Neutrophil (primary cell): ENCODE measurements at regions not wholly inside any gene's neighbourhood (a gene's known extent, or its start where the extent isn't known, plus 50 kb on each side); places are given as distances from the start of the nearest gene placed in this dataset.

Experiments
- H3K27ac ChIP-seq: fragments of 200-600 bp; sonication (generic); 2 replicates; pipeline ENCODE4 v1.5.1; 2016; ENCODE audit warnings: mild to moderate bottlenecking, moderate library complexity
- H3K27me3 ChIP-seq: fragments of 200-600 bp; sonication (generic); 2 replicates; pipeline ENCODE4 v1.6.0; 2016; ENCODE audit warnings: mild to moderate bottlenecking
- H3K36me3 ChIP-seq: fragments of 200-600 bp; sonication (generic); 2 replicates; pipeline ENCODE4 v1.5.1; 2017
- H3K4me1 ChIP-seq, 2 experiments: fragments of 200-600 bp in 1 of 2; sonication (generic) in 1 of 2; 1 replicate in 1 of 2; 2 replicates in 1 of 2; pipeline versions ENCODE4 v1.5.1 to v1.6.1; 2013 to 2016; ENCODE audit warnings: low read depth in 1 of 2, low read length in 1 of 2, mild to moderate bottlenecking in 1 of 2, moderate library complexity in 1 of 2; ENCODE audit not compliant: control insufficient read depth in 1 of 2, insufficient read depth in 1 of 2
- H3K4me3 ChIP-seq, 2 experiments: fragments of 200-600 bp in 1 of 2; sonication (generic) in 1 of 2; 1 replicate in 1 of 2; 2 replicates in 1 of 2; pipeline ENCODE4 v1.5.1; 2013 to 2016; ENCODE audit warnings: low read depth in 1 of 2, low read length in 1 of 2, mild to moderate bottlenecking in 1 of 2, moderate library complexity in 1 of 2
- H3K9me3 ChIP-seq: fragments of 200-600 bp; sonication (generic); 2 replicates; pipeline ENCODE4 v1.5.1; 2016
- TF ChIP-seq, protein P1 (sequence below): fragments of 200-600 bp; sonication (generic); IDR thresholded peaks from 2 replicates; pipeline ENCODE4 v1.5.1; 2016; ENCODE audit warnings: antibody characterized with exemption

DNA sequence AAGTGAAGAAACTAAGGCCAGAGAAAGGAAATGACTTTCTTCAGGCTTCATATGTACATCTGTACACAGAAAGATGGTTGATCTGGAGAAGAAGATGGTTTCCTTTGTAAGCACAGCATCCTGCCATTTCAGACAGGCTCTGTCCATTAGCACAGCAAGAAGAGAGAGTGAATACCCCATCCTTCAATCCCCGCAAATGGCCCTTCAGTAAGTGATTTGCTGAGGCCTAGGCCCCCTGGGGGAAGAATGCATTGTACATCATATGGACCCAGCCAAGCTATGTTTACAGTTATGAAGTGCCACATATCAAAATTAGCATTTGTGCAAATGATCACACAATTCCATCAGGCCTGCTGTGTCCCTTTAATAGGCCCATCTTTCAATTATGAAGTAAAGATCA lies 657.4 kb downstream of the BRINP1 start:
- no peaks in the 10 kb centered on the region for H3K4me1 ChIP-seq
- TF ChIP-seq, protein P1, sequence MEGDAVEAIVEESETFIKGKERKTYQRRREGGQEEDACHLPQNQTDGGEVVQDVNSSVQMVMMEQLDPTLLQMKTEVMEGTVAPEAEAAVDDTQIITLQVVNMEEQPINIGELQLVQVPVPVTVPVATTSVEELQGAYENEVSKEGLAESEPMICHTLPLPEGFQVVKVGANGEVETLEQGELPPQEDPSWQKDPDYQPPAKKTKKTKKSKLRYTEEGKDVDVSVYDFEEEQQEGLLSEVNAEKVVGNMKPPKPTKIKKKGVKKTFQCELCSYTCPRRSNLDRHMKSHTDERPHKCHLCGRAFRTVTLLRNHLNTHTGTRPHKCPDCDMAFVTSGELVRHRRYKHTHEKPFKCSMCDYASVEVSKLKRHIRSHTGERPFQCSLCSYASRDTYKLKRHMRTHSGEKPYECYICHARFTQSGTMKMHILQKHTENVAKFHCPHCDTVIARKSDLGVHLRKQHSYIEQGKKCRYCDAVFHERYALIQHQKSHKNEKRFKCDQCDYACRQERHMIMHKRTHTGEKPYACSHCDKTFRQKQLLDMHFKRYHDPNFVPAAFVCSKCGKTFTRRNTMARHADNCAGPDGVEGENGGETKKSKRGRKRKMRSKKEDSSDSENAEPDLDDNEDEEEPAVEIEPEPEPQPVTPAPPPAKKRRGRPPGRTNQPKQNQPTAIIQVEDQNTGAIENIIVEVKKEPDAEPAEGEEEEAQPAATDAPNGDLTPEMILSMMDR = no peak
- no peaks in the 10 kb centered on the region for H3K9me3 ChIP-seq
- H3K36me3 ChIP-seq = no peaks in the 10 kb centered on the region
- H3K4me3 ChIP-seq = no peak overlapping the region
- no peak overlapping the region for H3K27ac ChIP-seq
- no peaks in the 10 kb centered on the region for H3K27me3 ChIP-seq

DNA sequence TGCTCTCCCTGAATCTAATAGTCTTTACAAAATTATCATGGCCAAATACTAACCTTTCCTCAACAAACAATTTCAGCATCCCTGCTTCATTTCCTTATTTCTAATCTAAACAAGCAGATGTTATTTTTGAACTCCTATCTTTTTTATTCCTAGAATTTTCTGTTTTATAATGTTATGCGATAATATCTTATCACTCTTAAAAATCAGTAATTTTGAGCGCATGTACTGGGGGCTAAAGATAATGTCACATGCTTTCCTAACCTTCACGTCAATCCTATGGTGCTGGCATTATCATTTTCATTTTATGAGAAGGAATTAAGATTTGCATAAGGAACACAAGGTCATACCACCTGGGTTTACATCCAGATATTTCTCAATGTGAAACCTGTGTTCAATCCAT lies 648.0 kb downstream of the BRINP1 start:
- no peaks in the 10 kb centered on the region for H3K36me3 ChIP-seq
- TF ChIP-seq, protein P1 = no peak
- no peaks in the 10 kb centered on the region for H3K9me3 ChIP-seq
- H3K27ac ChIP-seq = no peak overlapping the region
- H3K4me1 ChIP-seq = no peaks in the 10 kb centered on the region
- H3K4me3 ChIP-seq = no peak overlapping the region
- H3K27me3 ChIP-seq = no peaks in the 10 kb centered on the region

DNA sequence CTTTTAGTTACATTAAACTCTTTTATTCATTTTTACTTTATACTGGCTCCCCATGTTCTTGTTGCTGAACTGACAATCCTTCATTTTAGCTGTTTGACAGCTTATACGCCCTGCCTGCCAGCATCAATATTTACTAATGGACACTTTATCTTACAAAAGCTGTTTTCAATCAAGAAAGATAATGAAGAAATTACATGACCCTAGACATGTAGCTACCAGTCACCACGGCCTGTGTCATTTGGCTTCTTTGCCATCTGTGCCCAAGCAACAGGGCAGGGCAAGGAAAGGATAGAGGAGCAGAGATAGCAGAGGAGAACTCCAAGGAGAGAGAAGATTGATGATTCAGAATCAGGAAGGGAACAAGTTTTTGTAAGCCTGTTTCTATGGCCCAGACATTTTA lies 647.3 kb downstream of the BRINP1 start:
- no peak overlapping the region for H3K4me3 ChIP-seq
- H3K27me3 ChIP-seq = no peaks in the 10 kb centered on the region
- no peaks in the 10 kb centered on the region for H3K9me3 ChIP-seq
- H3K4me1 ChIP-seq = no peaks in the 10 kb centered on the region
- TF ChIP-seq, protein P1 = no peak
- no peaks in the 10 kb centered on the region for H3K36me3 ChIP-seq
- H3K27ac ChIP-seq = no peak overlapping the region

DNA sequence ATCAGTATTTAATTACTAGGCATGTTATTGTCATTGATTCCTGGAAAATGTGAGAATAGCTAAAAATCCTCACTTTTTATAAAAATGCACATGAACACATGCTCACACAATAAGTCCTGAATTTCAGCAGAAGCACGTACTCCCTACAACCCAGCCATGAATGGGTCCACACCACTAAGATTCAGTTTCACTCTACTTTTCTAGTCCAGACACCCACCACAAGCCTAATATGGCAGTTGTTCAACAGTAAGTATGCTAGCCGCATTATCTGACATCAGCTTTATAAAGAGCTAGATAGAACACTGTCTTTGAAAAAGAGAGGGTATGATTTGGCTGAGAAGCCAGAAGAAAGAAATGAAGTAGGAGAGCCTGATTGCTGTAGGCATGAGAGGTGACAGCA lies 639.3 kb downstream of the BRINP1 start:
- TF ChIP-seq, protein P1 = no peak
- Histone ChIP-seq H3K4me1 (no peaks in the 10 kb centered on the region), H3K27me3 (no peaks in the 10 kb centered on the region)

DNA sequence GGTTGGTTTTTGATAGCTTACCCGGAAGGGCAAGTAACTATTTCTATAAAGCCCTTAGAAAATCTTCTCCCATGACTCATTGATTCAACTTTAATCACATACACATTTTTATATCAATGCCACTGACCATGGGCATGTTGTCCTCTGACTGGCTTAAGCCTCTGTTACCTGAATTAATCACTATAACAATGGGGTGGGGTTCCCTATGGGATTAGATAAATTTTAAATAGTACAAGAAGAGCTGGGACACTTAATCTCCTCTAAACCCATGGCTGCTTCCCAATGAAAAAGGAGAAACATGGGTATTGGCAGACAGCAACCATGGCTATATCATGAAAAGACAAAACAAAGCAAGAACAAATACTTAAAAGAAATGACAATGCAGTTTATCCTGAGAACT lies 636.2 kb downstream of the BRINP1 start:
- Histone ChIP-seq H3K36me3 (no peaks in the 10 kb centered on the region), H3K27ac (no peak overlapping the region), H3K4me1 (no peaks in the 10 kb centered on the region), H3K4me3 (no peak overlapping the region), H3K27me3 (no peaks in the 10 kb centered on the region), H3K9me3 (no peaks in the 10 kb centered on the region)
- TF ChIP-seq, protein P1 = no peak

More for the DNA sequence above, 639.3 kb downstream of the BRINP1 start:
- no peaks in the 10 kb centered on the region for H3K9me3 ChIP-seq
- no peaks in the 10 kb centered on the region for H3K36me3 ChIP-seq
- H3K27ac ChIP-seq = no peak overlapping the region
- H3K4me3 ChIP-seq = no peak overlapping the region

DNA sequence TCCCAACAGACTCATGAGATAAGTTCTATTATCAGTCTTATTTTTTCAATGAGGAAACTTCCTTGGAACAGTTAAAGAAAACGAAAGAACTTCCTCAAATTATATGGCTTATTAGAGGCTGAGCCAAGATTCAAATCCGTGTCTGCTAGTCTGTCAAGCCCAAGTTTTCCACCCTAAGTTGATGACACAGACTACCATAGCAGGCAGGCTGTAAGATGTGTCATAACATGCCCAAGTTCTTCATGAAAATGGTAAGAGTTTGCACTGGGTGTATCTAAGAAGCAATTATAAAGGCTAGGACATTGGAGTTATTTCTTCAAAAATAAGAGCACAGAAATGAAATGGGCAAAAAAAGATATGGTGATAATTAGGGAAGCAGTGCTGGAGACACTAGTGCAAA lies 634.5 kb downstream of the BRINP1 start:
- no peaks in the 10 kb centered on the region for H3K9me3 ChIP-seq
- no peak overlapping the region for H3K27ac ChIP-seq
- H3K27me3 ChIP-seq = no peaks in the 10 kb centered on the region
- H3K36me3 ChIP-seq = no peaks in the 10 kb centered on the region
- no peak overlapping the region for H3K4me3 ChIP-seq
- TF ChIP-seq, protein P1 = no peak
- H3K4me1 ChIP-seq = no peaks in the 10 kb centered on the region
